GM21619 (cell line): ENCODE measurements at regions not wholly inside any gene's neighbourhood (a gene's known extent, or its start where the extent isn't known, plus 50 kb on each side); places are given as distances from the start of the nearest gene placed in this dataset.
"Not testable (repeated sequence)": the region's sequence is repeated elsewhere in the genome, so short reads cannot be mapped to it uniquely, and the experiment has no call there.

Source experiments
- ATAC-seq: cut with Tn5 transposase; IDR thresholded peaks from one replicate; pipeline ENCODE4 v1.9.1; 2021; ENCODE audit not compliant: unreplicated experiment

DNA sequence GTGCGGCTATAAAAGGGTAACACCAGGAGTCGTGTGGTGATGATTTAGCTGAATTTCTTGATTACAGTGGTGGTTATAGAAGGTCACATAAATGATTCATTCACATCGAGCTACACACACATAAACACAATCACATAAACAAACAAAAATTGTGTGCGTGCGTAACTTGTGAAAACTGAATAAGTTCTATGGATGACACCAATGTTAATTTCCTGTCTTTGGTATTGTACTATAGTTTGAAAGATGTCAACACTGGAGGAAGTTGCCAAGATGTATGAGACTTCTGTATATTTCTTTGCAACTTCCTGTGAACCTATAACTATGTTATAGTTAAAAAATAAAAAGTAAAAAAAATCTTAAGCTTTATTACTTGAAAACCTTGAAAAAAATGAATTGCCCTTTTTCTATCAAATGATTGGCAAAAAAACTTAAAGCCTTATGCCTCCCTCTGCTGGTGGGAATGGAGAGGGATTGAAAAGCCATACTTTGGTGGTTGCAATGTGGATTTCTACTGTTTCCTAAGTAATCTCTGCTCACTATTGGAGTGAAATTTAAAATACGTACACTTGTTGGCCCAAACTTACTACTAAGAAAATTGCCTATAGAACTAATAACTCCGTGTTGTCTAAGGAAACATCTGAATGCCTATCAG lies 227.7 kb downstream of the RPIA start:
- ATAC-seq = no peak

GRCh38 chr2:88920399-88920798 lies 228.9 kb downstream of the RPIA start:
- not testable (repeated sequence) for ATAC-seq

GRCh38 chr2:88924533-88924932 lies 233.1 kb downstream of the RPIA start:
- ATAC-seq = no peak

DNA sequence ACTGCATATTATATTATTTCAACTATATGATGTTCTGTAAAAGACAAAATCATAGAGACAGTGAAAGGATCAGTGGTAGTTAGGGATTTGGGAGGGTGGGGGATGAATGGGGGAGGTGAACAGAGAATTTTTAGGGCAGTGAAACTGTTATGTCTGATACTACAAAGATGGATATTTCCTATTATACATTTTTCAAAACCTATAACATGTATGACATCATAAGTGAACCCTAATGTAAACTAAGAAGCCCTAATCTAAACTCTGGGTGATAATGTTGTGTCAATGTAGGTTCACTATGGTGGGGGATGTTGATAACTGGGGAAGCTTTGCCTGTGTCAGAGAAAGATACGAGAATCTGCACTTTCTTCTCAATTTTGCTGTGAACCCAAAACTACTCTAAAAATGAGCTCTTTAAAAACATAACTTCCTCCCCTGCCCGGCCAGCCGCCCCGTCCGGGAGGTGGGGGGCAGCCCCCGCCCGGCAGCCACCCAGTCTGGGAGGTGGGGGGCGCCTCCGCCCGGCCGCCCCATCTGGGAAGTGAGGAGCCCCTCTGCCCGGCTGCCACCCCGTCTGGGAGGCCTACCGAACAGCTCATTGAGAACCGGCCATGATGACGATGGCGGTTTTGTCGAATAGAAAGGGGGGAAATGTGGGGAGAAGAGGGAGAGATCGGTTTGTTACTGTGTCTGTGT lies 234.4 kb downstream of the RPIA start:
- ATAC-seq = no peak

GRCh38 chr2:88927128-88927527 lies 235.7 kb downstream of the RPIA start:
- no peak for ATAC-seq

- no peak for ATAC-seq
Measured at GRCh38 chr2:88930659-88931058, 239.2 kb downstream of the RPIA start.

- ATAC-seq = no peak
Measured at GRCh38 chr2:88932686-88933085, 241.2 kb downstream of the RPIA start.

- no peak for ATAC-seq
Measured at GRCh38 chr2:88933091-88933490, 241.6 kb downstream of the RPIA start.

DNA sequence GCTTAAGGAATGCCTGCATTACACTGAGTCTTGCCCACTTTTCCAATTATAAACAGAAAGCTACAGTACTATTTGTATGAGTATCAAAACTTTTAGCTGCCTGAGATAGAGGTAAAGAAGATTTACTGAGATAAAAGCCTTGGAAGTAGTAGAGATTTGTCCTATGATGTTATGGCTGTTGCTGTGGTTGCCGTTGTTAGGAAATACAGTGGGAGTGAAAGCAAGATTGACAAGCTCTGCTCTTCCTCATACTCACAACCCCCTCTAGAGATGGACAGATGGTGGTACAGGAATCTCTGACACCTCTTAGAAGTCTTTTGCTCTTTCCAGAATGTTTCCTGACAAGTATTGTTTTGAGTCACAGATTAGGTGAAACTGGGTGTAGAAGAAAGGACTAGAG lies 242.5 kb downstream of the RPIA start:
- no peak for ATAC-seq

DNA sequence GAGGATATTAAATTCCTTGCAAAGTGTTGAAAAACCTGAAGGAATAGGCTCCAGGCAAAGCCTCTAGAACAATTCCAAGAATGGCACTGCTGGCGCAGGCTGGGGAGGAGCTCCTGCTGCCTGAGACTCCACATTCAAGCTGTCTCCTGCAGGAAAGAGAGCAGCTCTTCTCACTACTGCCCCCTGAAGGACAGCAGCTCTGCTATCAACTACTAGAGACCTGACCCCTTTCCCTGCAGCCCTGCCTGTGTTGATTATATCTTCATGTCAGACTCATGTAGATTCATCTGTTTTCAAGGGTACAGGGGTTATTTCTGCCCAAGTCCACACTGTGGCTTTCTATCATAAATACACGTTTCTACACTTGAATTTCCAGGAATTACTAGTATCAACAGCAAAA lies 249.7 kb downstream of the RPIA start:
- not testable (repeated sequence) for ATAC-seq

- no peak for ATAC-seq
Measured at GRCh38 chr2:88942798-88943197, 251.3 kb downstream of the RPIA start.

- no peak for ATAC-seq
Measured at GRCh38 chr2:88949336-88949735, 257.9 kb downstream of the RPIA start.

DNA sequence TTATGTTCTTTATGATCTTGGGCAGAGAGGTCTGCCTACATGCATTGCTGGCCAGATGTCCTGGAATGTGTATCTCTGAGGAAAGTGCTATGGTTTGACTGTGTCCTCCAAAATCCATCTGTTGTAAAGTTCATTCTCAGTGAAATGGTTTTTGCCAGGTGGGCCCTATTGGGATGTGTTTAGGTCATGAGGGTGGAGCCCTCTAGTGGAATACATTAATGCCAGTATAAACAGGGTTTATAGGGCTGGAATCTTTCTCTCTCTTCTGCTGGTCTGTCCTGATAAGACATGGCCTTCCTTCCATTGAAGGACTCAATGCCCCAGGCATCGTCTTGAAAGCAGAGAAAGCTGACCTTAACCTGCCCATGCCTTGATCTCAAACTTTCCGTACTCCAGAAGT lies 258.5 kb downstream of the RPIA start:
- ATAC-seq = no peak

GRCh38 chr2:88955607-88956006 lies 264.1 kb downstream of the RPIA start:
- ATAC-seq = no peak

GRCh38 chr2:88959480-88960204 lies 268.2 kb downstream of the RPIA start:
- no peak for ATAC-seq

- not testable (repeated sequence) for ATAC-seq
Measured at GRCh38 chr2:88961323-88961722, 269.9 kb downstream of the RPIA start.

DNA sequence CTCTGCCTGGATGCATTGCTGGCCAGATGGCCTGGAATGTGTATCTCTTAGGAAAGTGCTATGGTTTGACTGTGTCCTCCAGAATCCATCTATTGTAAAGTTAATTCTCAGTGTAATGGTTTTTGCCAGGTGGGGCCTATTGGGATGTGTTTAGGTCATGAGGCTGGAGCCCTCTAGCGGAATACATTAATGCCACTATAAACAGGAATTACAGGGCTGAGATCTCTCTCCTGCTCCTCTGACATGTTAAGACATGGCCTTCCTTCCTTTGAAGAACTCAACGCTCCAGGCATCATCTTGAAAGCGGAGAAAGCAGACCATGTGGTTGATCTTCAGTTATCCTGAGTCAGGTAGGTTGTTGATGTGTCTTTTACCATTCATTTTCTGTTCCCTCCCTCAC lies 276.4 kb downstream of the RPIA start:
- ATAC-seq = no peak

DNA sequence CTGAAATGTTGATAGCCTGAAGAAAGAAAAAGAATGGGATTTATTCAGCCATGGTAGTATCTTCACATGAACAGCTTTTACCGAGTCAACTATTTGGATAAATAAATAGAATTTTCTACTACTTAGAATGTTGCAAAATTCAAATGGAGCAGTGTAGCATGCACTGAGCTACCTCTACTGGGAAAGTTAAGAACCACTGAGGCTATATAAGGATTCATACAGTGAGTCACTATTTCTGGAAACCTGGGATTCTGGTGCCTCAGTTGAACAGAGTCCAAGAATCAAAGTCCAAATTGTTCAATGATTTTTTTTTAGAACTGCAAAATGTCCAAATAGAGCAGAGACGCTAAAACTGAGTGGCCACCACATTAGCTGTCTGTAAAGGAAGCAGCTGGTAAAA lies 286.5 kb downstream of the RPIA start:
- ATAC-seq = not testable (repeated sequence)

GRCh38 chr2:88978446-88978845 lies 287.0 kb downstream of the RPIA start:
- not testable (repeated sequence) for ATAC-seq

GRCh38 chr2:88984079-88984478 lies 292.6 kb downstream of the RPIA start:
- ATAC-seq = not testable (repeated sequence)

DNA sequence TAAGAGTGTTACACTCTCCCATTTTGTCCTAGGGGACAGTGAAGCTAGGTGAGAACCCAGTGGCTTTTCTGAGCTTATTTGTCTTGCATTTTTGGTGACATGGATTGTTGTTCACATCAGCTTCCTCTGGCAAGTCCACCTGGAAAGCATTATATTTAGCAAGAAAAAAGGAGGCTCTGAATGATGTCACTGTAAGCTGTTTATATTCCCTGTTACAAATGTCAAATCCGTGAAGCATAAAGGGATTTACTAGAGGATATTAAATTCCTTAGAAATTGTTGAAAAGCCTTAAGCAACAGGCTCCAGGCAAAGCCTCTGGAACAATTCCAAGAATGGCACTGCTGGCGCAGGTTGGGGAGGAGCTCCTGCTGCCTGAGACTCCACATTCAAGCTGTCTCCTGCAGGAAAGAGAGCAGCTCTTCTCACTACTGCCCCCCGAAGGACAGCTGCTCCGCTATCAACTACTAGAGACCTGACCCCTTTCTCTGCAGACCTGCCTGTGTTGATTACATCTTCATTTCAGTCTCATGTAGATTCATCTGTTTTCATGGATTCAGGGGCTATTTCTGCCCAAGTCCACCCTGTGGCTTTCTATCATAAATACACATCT lies 295.4 kb downstream of the RPIA start:
- ATAC-seq = not testable (repeated sequence)

- ATAC-seq = not testable (repeated sequence)
Measured at GRCh38 chr2:88988617-88989016, 297.1 kb downstream of the RPIA start.
